Psoas muscle (tissue), 7 donors: ENCODE measurements at regions not wholly inside any gene's neighbourhood (a gene's known extent, or its start where the extent isn't known, plus 50 kb on each side); places are given as distances from the start of the nearest gene placed in this dataset.
"Not testable (repeated sequence)": the region's sequence is repeated elsewhere in the genome, so short reads cannot be mapped to it uniquely, and the experiment has no call there.

Experiments
- ATAC-seq, 4 donors: fragments of 200-7000 bp; cut with Tn5 transposase; one replicate each; pipeline ENCODE4 v1.9.1; 2020; ENCODE audit warnings: moderate library complexity in 3 of 4, mild to moderate bottlenecking in 2 of 4
- DNase-seq, 2 donors: peaks; one replicate each; pipeline ENCODE4 v3.0.0-alpha.2; 2020
- H3K27ac ChIP-seq: fragments of 200-600 bp; one replicate; pipeline ENCODE4 v1.8.0; 2022
- H3K27me3 ChIP-seq, 3 donors: fragments of 200-600 bp in 1 of 3; one replicate each; pipeline versions ENCODE4 v1.6.1 to v1.8.0; 2013 to 2022; ENCODE audit warnings: low read length in 2 of 3, mild to moderate bottlenecking in 2 of 3, moderate library complexity in 1 of 3; ENCODE audit not compliant: insufficient read depth in 3 of 3
- H3K36me3 ChIP-seq, 2 donors: fragments of 200-600 bp in 1 of 2; one replicate each; pipeline versions ENCODE4 v1.6.1 to v1.8.0; 2013 to 2022; ENCODE audit warnings: low read depth in 1 of 2, mild to moderate bottlenecking in 1 of 2, moderate library complexity in 1 of 2; ENCODE audit not compliant: insufficient read depth in 1 of 2
- H3K4me1 ChIP-seq: fragments of 200-600 bp; one replicate; pipeline ENCODE4 v1.8.0; 2022
- H3K4me3 ChIP-seq: fragments of 200-600 bp; one replicate; pipeline ENCODE4 v1.8.0; 2022; ENCODE audit warnings: mild to moderate bottlenecking
- H3K9me3 ChIP-seq: fragments of 200-600 bp; one replicate; pipeline ENCODE4 v1.8.0; 2022
- WGBS, 3 donors: extraction: QIAGEN DNeasy Blood & Tissue Kit; methylation state at CpG; one replicate each; pipeline versions ENCODE4 v1.1.6 to v1.1.7; 2013; 5-methylcytosine and 5-hydroxymethylcytosine counted together
- intact Hi-C, 2 donors: fragments of 100-400 bp; cut with DNase I; formaldehyde crosslinking; loops; one replicate each; pipeline versions ENCODE4 v1.11.0 to v1.14.2; 2022
- TF ChIP-seq, protein P1 (sequence below): fragments of 200-600 bp; IDR thresholded peaks from one replicate; pipeline ENCODE4 v1.8.0; 2022; ENCODE audit warnings: antibody characterized with exemption
- donor health status: healthy with polysubstance abuse.
- donor health status: DM: no; HTN: no; CAD: no; lungs with moderate emphysema.
- donor health status: Bipolar disorder and iron deficiency.
- donor health status: healthy.
- donor health status: DM: yes; HTN: yes; CAD: no.
- donor health status: DM: no; HTN: no; CAD: no.
- donor health status: DM: yes; HTN: yes; CAD: no.

DNA sequence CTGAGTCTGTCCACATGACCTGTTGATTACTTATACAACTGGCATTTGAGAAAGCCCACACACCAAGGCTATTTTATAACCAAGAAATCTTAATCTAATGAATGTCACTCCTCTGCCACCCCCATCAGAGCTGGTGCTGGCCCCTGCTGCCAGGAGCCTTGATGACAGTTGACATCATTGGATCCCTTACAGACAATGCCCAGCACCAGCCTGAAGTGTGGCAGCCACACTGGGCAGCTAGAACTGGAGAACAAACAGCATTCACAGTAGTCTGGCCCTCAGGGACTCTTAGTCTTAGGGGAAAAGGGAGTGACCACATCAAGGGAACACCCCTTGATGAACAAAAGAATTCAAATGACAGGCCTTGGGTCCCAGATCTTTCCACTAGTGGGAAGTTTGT, 840.6 kb downstream of the EPHA3 start:
- no peak for ATAC-seq
- Histone ChIP-seq H3K9me3 (no peaks in the 10 kb centered on the region), H3K4me1 (no peaks in the 10 kb centered on the region), H3K27ac (no peak overlapping the region), H3K27me3 (no peaks in the 10 kb centered on the region), H3K36me3 (no peaks in the 10 kb centered on the region), H3K4me3 (no peak overlapping the region)
- no peak for DNase-seq
- TF ChIP-seq, protein P1, sequence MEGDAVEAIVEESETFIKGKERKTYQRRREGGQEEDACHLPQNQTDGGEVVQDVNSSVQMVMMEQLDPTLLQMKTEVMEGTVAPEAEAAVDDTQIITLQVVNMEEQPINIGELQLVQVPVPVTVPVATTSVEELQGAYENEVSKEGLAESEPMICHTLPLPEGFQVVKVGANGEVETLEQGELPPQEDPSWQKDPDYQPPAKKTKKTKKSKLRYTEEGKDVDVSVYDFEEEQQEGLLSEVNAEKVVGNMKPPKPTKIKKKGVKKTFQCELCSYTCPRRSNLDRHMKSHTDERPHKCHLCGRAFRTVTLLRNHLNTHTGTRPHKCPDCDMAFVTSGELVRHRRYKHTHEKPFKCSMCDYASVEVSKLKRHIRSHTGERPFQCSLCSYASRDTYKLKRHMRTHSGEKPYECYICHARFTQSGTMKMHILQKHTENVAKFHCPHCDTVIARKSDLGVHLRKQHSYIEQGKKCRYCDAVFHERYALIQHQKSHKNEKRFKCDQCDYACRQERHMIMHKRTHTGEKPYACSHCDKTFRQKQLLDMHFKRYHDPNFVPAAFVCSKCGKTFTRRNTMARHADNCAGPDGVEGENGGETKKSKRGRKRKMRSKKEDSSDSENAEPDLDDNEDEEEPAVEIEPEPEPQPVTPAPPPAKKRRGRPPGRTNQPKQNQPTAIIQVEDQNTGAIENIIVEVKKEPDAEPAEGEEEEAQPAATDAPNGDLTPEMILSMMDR, result no peak
- intact Hi-C loops, result no loop called here

DNA sequence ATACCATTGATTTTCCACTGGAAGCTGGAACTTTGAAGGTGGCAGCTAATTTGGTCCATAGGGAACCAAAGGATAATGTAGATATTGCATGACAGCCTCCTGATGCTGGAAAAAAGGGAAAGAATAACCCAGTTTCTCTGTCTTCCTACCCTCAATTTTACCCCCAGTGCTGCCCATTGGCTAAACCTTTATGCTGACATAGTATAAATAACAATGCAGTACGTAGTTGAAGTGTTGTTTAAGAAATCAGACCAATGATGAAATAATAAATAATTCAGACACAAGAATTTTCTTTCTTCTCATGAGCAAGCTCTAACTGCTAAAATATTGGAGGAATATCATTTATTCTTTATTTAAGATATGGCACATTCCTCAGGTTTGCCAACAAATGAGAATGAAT, 843.4 kb downstream of the EPHA3 start:
- no peaks in the 10 kb centered on the region for H3K36me3 ChIP-seq
- intact Hi-C loops, result no loop called here

DNA sequence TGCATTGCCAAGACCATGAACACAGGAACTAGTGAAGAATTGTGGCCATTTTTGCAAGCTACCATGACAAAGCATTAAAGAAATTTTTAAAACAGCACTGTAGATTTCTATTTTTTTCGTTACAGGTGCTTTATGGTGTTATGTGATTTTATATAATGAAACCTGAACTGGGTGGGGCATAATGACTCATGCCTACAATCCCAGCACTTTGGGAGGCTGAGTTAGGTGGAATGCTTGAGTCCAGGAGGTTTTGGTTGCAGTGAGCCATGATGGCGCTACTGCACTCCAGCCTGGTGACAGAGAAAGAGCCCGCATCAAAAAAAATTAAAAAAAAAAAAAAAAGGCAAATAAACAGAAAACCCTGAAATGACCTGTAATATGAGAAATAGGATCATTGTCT, 846.7 kb downstream of the EPHA3 start:
- Histone ChIP-seq H3K4me3 (no peak overlapping the region), H3K4me1 (no peaks in the 10 kb centered on the region), H3K27me3 (no peaks in the 10 kb centered on the region), H3K36me3 (no peaks in the 10 kb centered on the region), H3K9me3 (no peaks in the 10 kb centered on the region), H3K27ac (no peak overlapping the region)
- WGBS, 3 donors, result 89 to 95% (median 90%) methylated on average over 3 of the region's 3 CpGs
- TF ChIP-seq, protein P1, result no peak
- no peak for DNase-seq
- no peak for ATAC-seq
- intact Hi-C loops, result no loop called here

More for the DNA sequence above, 843.4 kb downstream of the EPHA3 start:
- DNase-seq, result no peak
- Histone ChIP-seq H3K9me3 (no peaks in the 10 kb centered on the region), H3K27ac (no peak overlapping the region), H3K27me3 (no peaks in the 10 kb centered on the region), H3K4me3 (no peak overlapping the region), H3K4me1 (no peaks in the 10 kb centered on the region)
- 63 to 73% (median 71%) methylated on average over 1 of the region's 1 CpG for WGBS, 3 donors
- ATAC-seq, result no peak
- TF ChIP-seq, protein P1, result no peak

DNA sequence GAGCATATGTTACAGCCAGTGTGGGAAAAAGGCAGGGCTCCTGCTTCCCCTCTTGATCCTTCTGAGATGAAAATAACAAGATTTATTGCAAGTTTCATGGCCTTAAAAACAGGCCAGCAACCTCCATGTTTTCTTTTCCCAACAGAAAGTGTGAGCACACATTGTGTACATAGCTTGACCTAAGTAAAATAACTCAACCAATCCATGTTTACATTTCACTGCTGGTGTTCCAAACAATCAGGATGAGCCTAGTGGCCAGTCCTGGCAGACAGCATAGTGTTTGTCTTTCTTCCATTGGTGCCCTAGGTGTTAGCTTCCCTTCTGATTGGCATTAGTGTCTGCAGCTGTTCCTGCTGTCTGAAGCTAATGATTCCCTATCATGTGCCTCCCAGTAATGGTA, 847.7 kb downstream of the EPHA3 start:
- no peaks in the 10 kb centered on the region for H3K27me3 ChIP-seq
- DNase-seq, result no peak
- ATAC-seq, result no peak
- H3K9me3 ChIP-seq, result no peaks in the 10 kb centered on the region
- H3K36me3 ChIP-seq, result no peaks in the 10 kb centered on the region
- no peak overlapping the region for H3K4me3 ChIP-seq
- no peak overlapping the region for H3K27ac ChIP-seq
- intact Hi-C loops, result no loop called here
- H3K4me1 ChIP-seq, result no peaks in the 10 kb centered on the region
- TF ChIP-seq, protein P1, result no peak

DNA sequence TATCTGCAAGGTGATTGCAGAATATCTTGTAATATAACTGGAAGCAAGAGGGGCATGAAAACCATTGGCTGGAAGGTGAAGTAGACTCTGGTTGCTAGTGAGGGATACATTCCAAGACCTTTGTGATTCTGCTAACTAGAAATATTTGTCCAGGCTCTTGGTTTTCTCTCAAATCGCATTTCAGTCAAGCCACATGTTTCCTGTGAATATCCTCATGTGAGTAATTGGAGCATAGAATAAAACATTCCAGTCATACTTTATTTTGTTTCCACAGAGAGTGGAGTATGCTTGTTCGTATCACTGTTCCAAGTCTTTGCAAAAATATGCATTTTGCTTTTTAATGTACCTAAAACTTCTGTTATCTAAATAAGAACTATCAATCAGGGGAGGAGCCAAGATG, 850.0 kb downstream of the EPHA3 start:
- WGBS, 3 donors, result 16 to 21% (median 16%) methylated on average over 2 of the region's 2 CpGs

DNA sequence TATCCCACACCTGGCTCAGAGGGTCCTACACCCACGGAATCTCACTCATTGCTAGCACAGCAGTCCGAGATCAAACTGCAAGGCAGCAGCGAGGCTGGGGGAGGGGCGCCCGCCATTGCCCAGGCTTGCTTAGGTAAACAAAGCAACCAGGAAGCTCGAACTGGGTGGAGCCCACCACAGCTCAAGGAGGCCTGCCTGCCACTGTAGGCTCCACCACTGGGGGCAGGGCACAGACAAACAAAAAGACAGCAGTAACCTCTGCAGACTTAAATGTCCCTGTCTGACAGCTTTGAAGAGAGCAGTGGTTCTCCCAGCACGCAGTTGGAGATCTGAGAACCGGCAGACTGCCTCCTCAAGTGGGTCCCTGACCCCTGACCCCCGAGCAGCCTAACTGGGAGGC, 850.7 kb downstream of the EPHA3 start:
- intact Hi-C loops, DNase-seq, H3K27me3 ChIP-seq, H3K36me3 ChIP-seq, H3K27ac ChIP-seq, ATAC-seq, H3K4me3 ChIP-seq, H3K4me1 ChIP-seq, H3K9me3 ChIP-seq: not testable (repeated sequence)
- 57 to 65% (median 60%) methylated on average over 4 to 9 of the region's 9 CpGs for WGBS, 3 donors

More for the DNA sequence above, 850.0 kb downstream of the EPHA3 start:
- Histone ChIP-seq H3K27ac (no peak overlapping the region), H3K4me3 (no peak overlapping the region), H3K36me3 (no peaks in the 10 kb centered on the region), H3K9me3 (no peaks in the 10 kb centered on the region), H3K4me1 (no peaks in the 10 kb centered on the region), H3K27me3 (no peaks in the 10 kb centered on the region)
- no peak for ATAC-seq
- DNase-seq, result no peak
- intact Hi-C loops, result no loop called here
- TF ChIP-seq, protein P1, result no peak
